HS-5 (cell line): ENCODE measurements at regions not wholly inside any gene's neighbourhood (a gene's known extent, or its start where the extent isn't known, plus 50 kb on each side); places are given as distances from the start of the nearest gene placed in this dataset.
A peak's percentile ranks its signal among the peaks of the same experiment; 100 is the strongest.
"Not testable (repeated sequence)": the region's sequence is repeated elsewhere in the genome, so short reads cannot be mapped to it uniquely, and the experiment has no call there.

Source experiments
- DNase-seq: peaks from one replicate; pipeline ENCODE4 v3.0.0-alpha.2; 2012; ENCODE audit warnings: low read depth

DNA sequence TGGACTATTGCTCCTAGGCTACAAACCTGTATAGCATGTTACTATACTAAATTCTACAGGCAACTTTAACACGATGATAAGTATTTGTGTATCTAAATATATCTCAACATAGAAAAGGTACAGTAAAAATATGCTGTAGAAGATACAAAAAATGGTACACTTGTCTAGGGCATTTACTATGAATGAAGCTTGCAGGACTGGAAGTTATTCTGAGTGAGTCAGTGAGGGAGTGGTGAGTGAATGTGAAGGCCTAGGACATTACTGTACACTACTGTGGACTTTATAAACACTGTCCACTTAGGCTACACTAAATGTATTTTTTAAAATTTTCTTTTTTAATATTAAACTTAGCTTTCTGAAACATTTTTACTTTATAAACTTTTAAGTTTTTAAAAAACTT is 140.5 kb upstream of the SGO1 start:
- no peak for DNase-seq

DNA sequence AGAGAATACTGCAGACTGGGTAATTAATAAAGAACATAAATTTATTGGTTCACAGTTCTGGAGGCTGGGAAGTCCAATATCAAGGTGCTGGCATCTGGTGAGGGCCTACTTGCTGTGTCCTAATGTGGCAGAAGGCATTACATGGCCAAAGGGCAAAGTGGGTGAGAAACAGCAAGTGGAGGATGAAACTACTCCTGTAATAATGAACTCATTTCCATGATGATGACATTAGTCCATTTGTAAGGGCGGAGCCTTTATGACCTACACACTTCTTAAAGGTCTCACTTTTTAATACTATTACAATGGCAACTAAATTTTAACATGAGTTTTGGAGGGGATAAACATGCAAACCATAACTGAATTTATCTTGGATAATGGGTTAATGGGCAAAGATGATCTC is 139.6 kb upstream of the SGO1 start:
- no peak for DNase-seq

DNA sequence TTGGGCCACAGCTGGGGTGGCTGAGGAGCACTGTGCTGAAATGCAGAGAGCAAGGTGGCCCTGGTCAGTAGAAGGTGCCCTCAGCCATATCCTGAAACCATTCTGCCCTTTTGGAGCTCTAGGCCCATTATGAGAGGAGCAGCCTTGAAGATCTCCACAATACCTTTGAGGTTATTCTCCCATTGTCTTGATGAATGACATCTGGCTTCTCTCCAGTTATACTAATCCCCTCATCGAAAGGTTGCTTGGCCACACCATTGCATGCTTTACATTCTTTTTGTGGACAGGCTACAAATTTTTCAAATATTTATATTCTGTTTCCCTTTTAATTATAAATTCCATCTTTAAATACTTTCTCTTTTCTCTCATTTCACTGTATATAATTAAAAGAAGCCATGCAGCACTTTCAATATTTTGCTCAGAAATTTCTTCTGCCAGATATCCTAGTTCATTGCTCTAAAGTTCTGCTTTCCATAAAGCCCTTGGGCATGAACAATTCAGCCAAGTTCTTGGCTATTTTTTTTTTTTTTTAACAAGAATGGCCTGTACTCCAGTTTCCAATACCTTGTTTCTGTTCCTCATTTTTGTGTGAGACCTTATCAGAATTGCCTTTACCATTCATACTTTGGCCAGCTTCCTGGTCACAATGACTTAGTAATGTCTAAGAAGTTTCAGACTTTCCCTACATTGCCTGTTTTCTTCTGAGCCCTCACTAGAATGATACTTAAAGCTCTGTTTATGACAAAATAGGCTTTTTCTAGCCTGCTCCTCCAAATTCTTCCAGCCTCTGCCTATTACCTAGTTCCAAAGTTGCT is 138.9 kb upstream of the SGO1 start:
- DNase-seq, result no peak

GRCh38 chr3:20323307-20323927 is 137.4 kb upstream of the SGO1 start:
- DNase-seq, result no peak

- no peak for DNase-seq
Observed at GRCh38 chr3:20322085-20322484, 136.1 kb upstream of the SGO1 start.

- DNase-seq, result no peak
Observed at GRCh38 chr3:20321391-20322047, 135.5 kb upstream of the SGO1 start.

DNA sequence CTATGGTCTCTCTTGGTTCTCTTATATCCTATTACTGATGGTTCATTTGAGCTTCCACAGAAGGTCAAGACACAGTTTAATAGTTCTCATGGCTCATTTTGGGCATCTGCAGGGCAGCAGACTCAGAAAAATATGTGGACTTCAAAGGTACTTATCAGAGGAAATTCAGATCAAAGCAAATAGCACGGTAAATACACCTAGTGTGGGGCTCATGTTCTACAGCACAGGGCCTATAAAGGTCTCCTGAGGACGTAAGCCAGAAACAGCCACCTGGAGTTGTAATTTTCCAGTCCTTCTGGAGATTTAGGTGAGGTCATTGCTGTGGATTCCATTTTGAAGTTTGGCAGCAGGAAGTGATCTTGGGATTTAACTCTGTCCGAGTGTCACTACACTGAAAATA is 134.5 kb upstream of the SGO1 start:
- no peak for DNase-seq

DNA sequence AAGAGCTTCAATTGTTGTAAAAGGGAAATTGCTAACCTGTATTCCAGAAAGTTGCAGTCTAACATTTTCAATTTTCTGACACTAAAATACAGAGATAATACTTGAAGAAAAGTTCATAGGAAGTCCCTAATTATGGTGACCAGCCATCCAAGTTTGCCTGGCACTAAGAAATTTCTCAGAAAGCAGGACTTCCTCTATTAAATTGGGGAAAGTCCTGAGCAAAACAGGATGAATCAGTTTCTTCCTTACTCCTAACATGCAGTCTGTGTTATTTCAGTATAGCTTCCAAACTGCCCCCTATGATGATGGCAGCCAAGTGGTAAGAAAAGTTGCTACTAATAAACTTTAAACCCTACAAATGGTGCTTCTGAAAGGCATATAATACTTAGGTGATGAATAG is 133.5 kb upstream of the SGO1 start:
- no peak for DNase-seq

DNA sequence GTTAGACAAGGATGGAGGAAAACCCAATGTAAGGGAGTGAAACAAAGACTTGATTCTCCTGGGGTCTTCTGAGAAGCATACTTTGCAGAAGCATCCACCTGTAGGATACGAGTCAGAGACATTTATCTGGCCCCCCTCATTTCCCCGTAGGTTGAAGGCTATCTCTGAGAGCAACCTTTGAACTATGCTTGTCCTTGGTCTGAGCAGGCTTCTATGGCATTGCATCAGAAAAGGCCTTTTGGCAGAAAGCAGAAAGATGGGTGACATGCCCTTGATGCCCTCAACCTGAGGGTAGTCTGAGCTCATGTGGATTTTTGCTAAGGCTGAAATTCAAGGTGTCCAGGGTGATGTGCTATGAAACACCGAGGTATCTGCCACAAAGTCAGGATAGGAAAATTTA is 131.6 kb upstream of the SGO1 start:
- DNase-seq, result no peak

- no peak for DNase-seq
Observed at GRCh38 chr3:20316238-20316637, 130.2 kb upstream of the SGO1 start.

GRCh38 chr3:20310629-20311028 is 124.6 kb upstream of the SGO1 start:
- DNase-seq, result no peak

DNA sequence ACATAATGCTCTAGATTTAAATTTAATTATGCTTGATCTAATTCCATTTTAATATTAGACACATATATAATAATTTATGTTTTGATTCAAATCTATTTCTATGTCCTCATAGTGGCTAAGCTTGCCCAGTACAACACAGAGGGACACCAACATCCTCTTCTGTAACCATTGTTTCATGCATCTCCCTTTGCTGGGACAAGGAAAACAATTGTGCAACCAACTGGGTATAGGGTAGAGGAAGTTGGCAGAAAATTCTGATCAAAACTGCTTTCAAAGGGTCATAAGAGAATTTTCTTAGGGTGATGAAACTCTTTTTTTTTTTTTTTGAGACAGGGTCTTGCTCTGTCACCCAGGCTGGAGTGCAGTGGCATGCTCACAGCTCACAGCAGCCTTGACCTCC is 121.4 kb upstream of the SGO1 start:
- DNase-seq, result no peak

GRCh38 chr3:20305647-20306046 is 119.6 kb upstream of the SGO1 start:
- no peak for DNase-seq

GRCh38 chr3:20302766-20303165 is 116.8 kb upstream of the SGO1 start:
- no peak for DNase-seq

DNA sequence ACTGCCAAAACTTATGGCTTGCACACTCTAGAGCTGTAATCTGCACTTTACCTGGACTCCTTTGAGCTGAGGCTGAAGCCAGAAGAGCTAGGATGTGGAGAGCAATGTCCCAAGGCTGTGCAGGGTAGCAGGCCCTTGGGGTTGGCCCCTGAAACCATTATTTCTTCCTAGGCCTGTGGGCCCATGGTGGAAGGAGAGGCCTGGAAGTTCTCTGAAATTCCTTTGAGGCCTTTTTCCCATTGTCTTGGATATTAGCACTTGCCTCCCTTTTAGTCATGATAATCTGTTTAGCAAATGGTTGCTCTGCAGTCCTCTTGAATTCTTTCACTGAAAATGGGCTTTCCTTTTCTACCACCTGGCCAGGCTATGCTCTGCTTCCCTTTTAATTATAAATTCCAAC is 102.0 kb upstream of the SGO1 start:
- DNase-seq, result no peak

DNA sequence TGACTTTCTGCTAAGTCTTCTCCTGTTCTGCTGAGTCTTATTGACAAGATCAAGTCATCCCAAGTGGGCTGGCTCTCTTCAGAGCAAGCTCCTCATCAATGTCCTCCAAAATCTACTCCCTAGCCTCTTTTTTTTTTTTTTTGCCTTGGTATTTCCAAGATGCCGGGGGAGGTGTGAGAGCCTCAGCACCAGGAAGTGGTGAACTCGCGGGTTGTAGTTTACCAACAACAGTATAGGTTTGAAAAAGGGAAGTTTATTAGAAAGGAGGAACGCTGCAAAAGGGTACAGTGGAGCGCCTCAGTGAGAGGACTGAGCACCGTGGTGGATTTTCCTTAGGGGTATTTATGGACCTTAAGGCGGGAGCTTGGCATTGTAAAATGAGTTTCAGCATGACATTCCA is 94.3 kb upstream of the SGO1 start:
- DNase-seq, result no peak

- not testable (repeated sequence) for DNase-seq
Observed at GRCh38 chr3:20265977-20266376, 80.0 kb upstream of the SGO1 start.

DNA sequence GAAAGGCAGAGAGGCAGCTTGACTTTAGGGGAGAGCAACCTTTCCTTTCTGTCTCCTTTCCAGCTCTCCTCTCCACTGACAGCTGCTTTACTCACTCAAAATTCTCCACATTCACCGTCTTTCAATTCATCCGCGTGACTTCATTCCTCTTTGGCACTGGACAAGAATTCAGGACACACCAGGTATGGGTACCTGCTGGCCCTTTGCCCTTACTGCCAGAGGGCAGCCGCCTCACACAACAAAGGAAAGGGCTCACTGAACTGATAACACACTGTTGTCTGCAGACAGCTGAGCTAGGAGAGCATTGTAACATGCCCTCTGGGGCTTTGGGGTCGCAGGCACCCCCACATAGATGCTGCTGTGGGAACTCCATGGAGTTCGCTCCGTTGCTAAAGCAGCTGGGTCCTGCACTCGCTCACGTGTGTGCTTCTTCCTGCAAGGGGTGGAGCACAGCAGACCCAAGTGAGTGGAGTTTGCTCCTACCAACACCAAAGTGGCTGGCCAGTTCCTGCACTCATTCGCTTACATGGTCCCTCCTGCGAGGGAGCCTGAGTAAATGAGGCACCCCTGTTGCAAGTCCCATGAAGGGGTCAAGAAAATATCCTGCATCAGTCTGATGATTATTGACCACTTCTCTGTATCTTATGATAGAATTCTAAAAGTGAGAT is 79.0 kb upstream of the SGO1 start:
- DNase-seq, result no peak

- no peak for DNase-seq
Observed at GRCh38 chr3:20258371-20258770, 72.4 kb upstream of the SGO1 start.

- peak; percentile 5 for DNase-seq
Observed at GRCh38 chr3:20256144-20256543, 70.1 kb upstream of the SGO1 start.

DNA sequence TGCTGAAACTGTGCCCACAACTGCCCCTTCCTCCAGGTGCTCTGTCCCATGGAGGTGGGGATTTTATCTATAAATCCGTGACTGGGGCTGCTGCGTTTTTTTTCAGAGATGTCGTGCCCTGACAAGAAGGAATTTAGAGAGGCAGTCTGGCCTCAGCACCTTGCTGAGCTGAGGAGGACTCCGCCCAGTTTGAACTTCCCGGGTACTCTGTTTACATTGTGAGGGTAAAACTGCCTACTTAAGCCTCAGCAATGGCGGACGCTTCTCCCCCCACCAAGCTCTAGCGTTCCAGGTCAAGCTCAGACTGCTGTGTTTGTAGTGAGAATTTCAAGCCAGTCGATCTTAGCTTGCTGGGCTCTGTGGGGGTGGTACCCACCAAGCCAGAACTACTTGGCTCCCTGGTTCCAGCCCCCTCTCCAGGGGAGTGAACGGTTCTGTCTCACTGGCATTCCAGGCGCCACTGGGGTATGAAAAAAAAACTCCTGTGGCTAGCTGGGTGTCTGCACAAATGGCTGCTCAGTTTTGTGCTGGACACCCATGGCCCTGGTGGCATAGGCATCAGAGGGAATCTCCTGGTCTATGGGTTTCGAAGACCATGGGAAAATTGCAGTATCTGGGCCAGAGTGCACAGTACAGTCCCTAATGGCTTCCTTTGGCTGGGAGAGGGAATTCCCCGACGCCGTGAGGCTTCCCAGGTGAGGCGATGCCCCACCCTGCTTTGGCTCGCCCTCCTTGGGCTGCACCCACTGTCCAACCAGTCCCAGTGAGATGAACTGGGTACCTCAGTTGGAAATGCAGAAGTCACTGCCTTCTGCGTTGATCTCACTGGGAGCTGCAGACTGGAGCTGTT is 68.5 kb upstream of the SGO1 start:
- no peak for DNase-seq

GRCh38 chr3:20250786-20251185 is 64.8 kb upstream of the SGO1 start:
- DNase-seq, result no peak
